ENCODE measurements at regions not wholly inside any gene's neighbourhood (a gene's known extent, or its start where the extent isn't known, plus 50 kb on each side); places are given as distances from the start of the nearest gene placed in this dataset.

GRCh38 chr13:68028701-68029100 lies 798.6 kb upstream of the PCDH9 start:
- TF ChIP-seq USF2 (IDR thresholded peaks at IDR 0.05; ENCODE audit: borderline replicate concordance, low read depth, low read length) (no peak), HDAC6 (IDR thresholded peaks at IDR 0.05; ENCODE audit: unreplicated experiment) (no peak), CTCF (IDR thresholded peaks at IDR 0.05 in 2 of 3, conservative IDR thresholded peaks at IDR 0.05 in 1 of 3; ENCODE audit: control insufficient read depth in 2 of 3, extremely low read depth in 1 of 3, insufficient read depth in 1 of 3, low read depth in 3 of 3, low read length in 3 of 3) (no peak), POLR2AphosphoS5 (IDR thresholded peaks at IDR 0.05; ENCODE audit: low read length) (no peak), SIX5 (IDR thresholded peaks at IDR 0.05; ENCODE audit: low read depth, low read length, severe bottlenecking) (no peak), ZNF274 (IDR thresholded peaks at IDR 0.05; ENCODE audit: insufficient read depth, insufficient read length) (no peak), BCL11A (IDR thresholded peaks at IDR 0.05; ENCODE audit: low read depth, low read length) (no peak), RFX5 (IDR thresholded peaks at IDR 0.05; ENCODE audit: low read depth, low read length) (no peak), SMC3 (IDR thresholded peaks at IDR 0.05; ENCODE audit: borderline replicate concordance, low read length) (no peak)
